HEK293 (cell line): ENCODE measurements at regions not wholly inside any gene's neighbourhood (a gene's known extent, or its start where the extent isn't known, plus 50 kb on each side); places are given as distances from the start of the nearest gene placed in this dataset.

Source experiments
- ATF2 ChIP-seq: fragments of 450-650 bp; formaldehyde crosslinking; IDR thresholded peaks from 2 replicates; pipeline ENCODE4 v1.5.1; 2016; ENCODE audit warnings: missing biosample characterization, missing genetic modification characterization, low read depth
- CTCF ChIP-seq: fragments of 450-650 bp; formaldehyde crosslinking; IDR thresholded peaks from 2 replicates; pipeline ENCODE4 v1.5.1; 2016; ENCODE audit warnings: missing biosample characterization, missing genetic modification characterization
- KLF7 ChIP-seq: fragments of 450-650 bp; formaldehyde crosslinking; IDR thresholded peaks from 2 replicates; pipeline ENCODE4 v1.5.1; 2016; ENCODE audit warnings: missing biosample characterization, missing genetic modification characterization, borderline replicate concordance
- KLF9 ChIP-seq: fragments of 450-650 bp; formaldehyde crosslinking; IDR thresholded peaks from 2 replicates; pipeline ENCODE4 v1.5.1; 2016; ENCODE audit warnings: missing biosample characterization, missing genetic modification characterization, low read depth
- OSR2 ChIP-seq: fragments of 450-650 bp; formaldehyde crosslinking; IDR thresholded peaks from 2 replicates; pipeline ENCODE4 v1.5.1; 2016; ENCODE audit warnings: missing biosample characterization, missing genetic modification characterization
- SCRT2 ChIP-seq: fragments of 450-650 bp; formaldehyde crosslinking; IDR thresholded peaks from 2 replicates; pipeline ENCODE4 v1.5.1; 2016; ENCODE audit warnings: missing biosample characterization, missing genetic modification characterization
- ZBTB10 ChIP-seq: fragments of 450-650 bp; formaldehyde crosslinking; IDR thresholded peaks from 2 replicates; pipeline ENCODE4 v1.5.1; 2016; ENCODE audit warnings: missing biosample characterization, missing genetic modification characterization
- ZFP37 ChIP-seq: fragments of 450-650 bp; formaldehyde crosslinking; IDR thresholded peaks from 2 replicates; pipeline ENCODE4 v1.5.1; 2016; ENCODE audit warnings: missing biosample characterization, missing genetic modification characterization
- ZNF10 ChIP-seq: fragments of 450-650 bp; formaldehyde crosslinking; IDR thresholded peaks from 2 replicates; pipeline ENCODE4 v1.5.1; 2017; ENCODE audit warnings: missing biosample characterization, missing genetic modification characterization
- ZNF121 ChIP-seq: fragments of 450-650 bp; formaldehyde crosslinking; IDR thresholded peaks from 2 replicates; pipeline ENCODE4 v1.5.1; 2016; ENCODE audit warnings: missing biosample characterization, missing genetic modification characterization
- ZNF175 ChIP-seq: fragments of 450-650 bp; formaldehyde crosslinking; IDR thresholded peaks from 2 replicates; pipeline ENCODE4 v1.5.1; 2016; ENCODE audit warnings: missing biosample characterization, missing genetic modification characterization
- ZNF623 ChIP-seq: fragments of 450-650 bp; formaldehyde crosslinking; IDR thresholded peaks from 2 replicates; pipeline ENCODE4 v1.5.1; 2016; ENCODE audit warnings: missing biosample characterization, missing genetic modification characterization
- ZNF639 ChIP-seq: fragments of 450-650 bp; formaldehyde crosslinking; IDR thresholded peaks from 2 replicates; pipeline ENCODE4 v1.5.1; 2016; ENCODE audit warnings: missing biosample characterization, missing genetic modification characterization
- ZNF664 ChIP-seq: fragments of 450-650 bp; formaldehyde crosslinking; IDR thresholded peaks from 2 replicates; pipeline ENCODE4 v1.5.1; 2016; ENCODE audit warnings: missing biosample characterization, missing genetic modification characterization

GRCh38 chr6:134474955-134475354 is 157.0 kb upstream of the SGK1 start:
- TF ChIP-seq CTCF (tag by site-specific recombination) (no peak), ZNF623 (no peak), KLF9 (tag by site-specific recombination) (no peak), ZNF639 (no peak), ATF2 (tag by site-specific recombination) (no peak), SCRT2 (tag by site-specific recombination) (no peak), ZBTB10 (tag by site-specific recombination) (no peak), ZFP37 (tag by site-specific recombination) (no peak), KLF7 (tag by site-specific recombination) (no peak), ZNF121 (tag by site-specific recombination) (no peak), ZNF10 (tag by site-specific recombination) (no peak), ZNF175 (tag by site-specific recombination) (no peak), ZNF664 (tag by site-specific recombination) (no peak), OSR2 (no peak)
